Frontal cortex (tissue), 3 donors: ENCODE measurements at regions not wholly inside any gene's neighbourhood (a gene's known extent, or its start where the extent isn't known, plus 50 kb on each side); places are given as distances from the start of the nearest gene placed in this dataset.
"Not testable (repeated sequence)": the region's sequence is repeated elsewhere in the genome, so short reads cannot be mapped to it uniquely, and the experiment has no call there.

Experiments used
- DNase-seq, 2 donors: peaks; one replicate each; pipeline ENCODE4 v3.0.0; 2012; ENCODE audit warnings: low spot score in 2 of 2
- FAIRE-seq: peaks from 2 replicates; lab custom pipeline; 2012; peaks lifted over from hg19 to GRCh38; lab: Jason Lieb, UNC
- donor health status: control.
- donor health status: control.
- donor health status: control.

- DNase-seq: no peak
- no peak for FAIRE-seq
Observed at GRCh38 chr9:20242510-20243189, 379.6 kb downstream of the MLLT3 start.

- FAIRE-seq: no peak
- no peak for DNase-seq
Observed at GRCh38 chr9:20240498-20240897, 381.8 kb downstream of the MLLT3 start.

- no peak for DNase-seq
- FAIRE-seq: no peak
Observed at GRCh38 chr9:20238921-20239320, 383.4 kb downstream of the MLLT3 start.

- DNase-seq (no peak), FAIRE-seq (no peak)
Observed at GRCh38 chr9:20237686-20238085, 384.6 kb downstream of the MLLT3 start.

- FAIRE-seq: no peak
- DNase-seq: no peak
Observed at GRCh38 chr9:20236676-20237075, 385.6 kb downstream of the MLLT3 start.

- not testable (repeated sequence) for FAIRE-seq
Observed at GRCh38 chr9:20235206-20235605, 387.1 kb downstream of the MLLT3 start.

GRCh38 chr9:20228096-20228495 lies 394.2 kb downstream of the MLLT3 start:
- FAIRE-seq (no peak), DNase-seq (no peak)

More at GRCh38 chr9:20235206-20235605, 387.1 kb downstream of the MLLT3 start:
- not testable (repeated sequence) for DNase-seq

- FAIRE-seq (no peak), DNase-seq (no peak)
Observed at GRCh38 chr9:20227166-20227874, 395.0 kb downstream of the MLLT3 start.

GRCh38 chr9:20226345-20226744 lies 396.0 kb downstream of the MLLT3 start:
- FAIRE-seq (no peak), DNase-seq (no peak)

- no peak for FAIRE-seq
- DNase-seq: no peak
Observed at GRCh38 chr9:20225826-20226225, 396.5 kb downstream of the MLLT3 start.

- DNase-seq: no peak
- FAIRE-seq: no peak
Observed at GRCh38 chr9:20224756-20225155, 397.5 kb downstream of the MLLT3 start.

- FAIRE-seq: no peak
- no peak for DNase-seq
Observed at GRCh38 chr9:20220286-20220685, 402.0 kb downstream of the MLLT3 start.

- FAIRE-seq (no peak), DNase-seq (no peak)
Observed at GRCh38 chr9:20219437-20219836, 402.9 kb downstream of the MLLT3 start.

GRCh38 chr9:20217596-20217995 lies 404.7 kb downstream of the MLLT3 start:
- FAIRE-seq (no peak), DNase-seq (no peak)

- DNase-seq: no peak
- FAIRE-seq: no peak
Observed at GRCh38 chr9:20216438-20216837, 405.9 kb downstream of the MLLT3 start.

GRCh38 chr9:20215552-20215951 lies 406.7 kb downstream of the MLLT3 start:
- FAIRE-seq (no peak), DNase-seq (no peak)

GRCh38 chr9:20212806-20213205 lies 409.5 kb downstream of the MLLT3 start:
- FAIRE-seq: no peak
- DNase-seq: no peak

- DNase-seq: no peak
Observed at GRCh38 chr9:20209391-20210340, 412.6 kb downstream of the MLLT3 start.

GRCh38 chr9:20208961-20209371 lies 413.3 kb downstream of the MLLT3 start:
- no peak for DNase-seq
- FAIRE-seq: no peak

More at GRCh38 chr9:20209391-20210340, 412.6 kb downstream of the MLLT3 start:
- no peak for FAIRE-seq

- FAIRE-seq (no peak), DNase-seq (no peak)
Observed at GRCh38 chr9:20208226-20208625, 414.1 kb downstream of the MLLT3 start.
